ENCODE measurements at regions not wholly inside any gene's neighbourhood (a gene's known extent, or its start where the extent isn't known, plus 50 kb on each side); places are given as distances from the start of the nearest gene placed in this dataset.

DNA sequence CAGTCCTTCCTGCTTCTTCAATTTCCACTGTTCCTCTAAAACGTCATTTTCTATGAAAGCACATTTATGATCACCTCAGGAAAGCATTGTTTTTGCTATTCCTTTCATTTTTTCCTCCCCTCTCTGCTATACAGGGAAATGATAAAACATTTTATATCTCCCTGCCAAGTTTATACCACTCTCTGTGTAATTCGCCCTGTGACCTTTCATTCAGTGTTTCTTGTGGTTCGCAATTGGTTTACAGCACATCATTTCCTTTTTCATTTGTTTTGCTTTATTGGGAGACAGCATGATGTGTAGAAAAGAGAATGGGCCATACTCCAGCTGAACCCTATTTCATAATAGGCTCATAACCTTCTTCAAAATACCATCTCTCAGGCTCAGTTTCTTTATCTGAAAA, 99.9 kb upstream of the RAPGEF2 start:
- Histone ChIP-seq H3K27ac (peak overlapping the region in 1 of 21 experiments; percentile 12), H3K4me3 (no peak overlapping the region)

DNA sequence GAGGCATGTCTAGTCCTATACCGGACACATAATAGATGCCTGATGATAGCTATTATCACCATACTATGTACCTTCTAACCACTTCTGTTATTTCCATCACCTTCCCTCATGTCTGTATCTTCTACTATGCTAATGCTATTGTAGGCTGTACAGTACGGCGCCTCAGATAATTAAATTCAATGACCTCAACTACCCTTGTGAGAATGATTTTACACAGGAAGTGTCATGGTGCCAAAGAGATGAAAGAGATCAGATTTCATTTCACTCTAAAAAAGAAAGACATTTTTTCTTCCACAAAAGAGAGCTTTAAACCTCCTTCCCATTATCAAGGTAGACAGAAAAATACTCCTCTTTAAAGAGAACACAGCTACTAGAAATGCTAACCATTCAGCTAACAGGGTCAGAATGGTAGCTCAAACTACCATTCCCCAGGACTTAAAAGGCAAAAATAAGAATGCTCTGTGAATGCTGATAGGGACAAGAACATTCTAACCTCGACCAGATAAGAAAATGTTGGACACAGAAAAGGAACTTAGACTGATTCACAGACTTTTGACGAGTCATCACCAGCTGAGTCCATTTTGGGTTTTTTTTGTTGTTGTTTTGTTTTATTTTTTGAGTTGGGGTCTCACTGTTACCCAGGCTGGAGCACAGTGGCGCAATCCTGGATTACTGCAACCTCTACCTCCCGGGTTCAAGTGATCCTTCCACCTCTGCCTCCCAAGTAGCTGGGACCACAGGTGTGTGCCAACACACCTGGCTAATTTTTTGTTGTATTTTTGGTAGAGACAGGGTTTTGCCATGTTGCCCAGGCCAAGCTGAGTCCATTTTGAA, 99.2 kb upstream of the RAPGEF2 start:
- H3K4me3 ChIP-seq = no peak overlapping the region
- no peak overlapping the region for H3K27ac ChIP-seq

GRCh38 chr4:159006202-159006601, 96.7 kb upstream of the RAPGEF2 start:
- no peak overlapping the region for H3K27ac ChIP-seq
- H3K4me3 ChIP-seq = no peak overlapping the region

GRCh38 chr4:159008671-159009070, 94.2 kb upstream of the RAPGEF2 start:
- H3K27ac ChIP-seq = no peak overlapping the region
- H3K4me3 ChIP-seq = no peak overlapping the region

GRCh38 chr4:159009521-159009920, 93.4 kb upstream of the RAPGEF2 start:
- H3K4me3 ChIP-seq = no peak overlapping the region
- H3K27ac ChIP-seq = no peak overlapping the region

- H3K27ac ChIP-seq = peak overlapping the region in 2 of 21 experiments; percentile 5 to 31
Observed at GRCh38 chr4:159010100-159010499, 92.8 kb upstream of the RAPGEF2 start.

GRCh38 chr4:159010563-159011260, 92.2 kb upstream of the RAPGEF2 start:
- peak overlapping the region in 3 of 21 experiments; percentile 5 to 31 (median 13) for H3K27ac ChIP-seq
- no peak overlapping the region for H3K4me3 ChIP-seq

More at GRCh38 chr4:159010100-159010499, 92.8 kb upstream of the RAPGEF2 start:
- H3K4me3 ChIP-seq = no peak overlapping the region

DNA sequence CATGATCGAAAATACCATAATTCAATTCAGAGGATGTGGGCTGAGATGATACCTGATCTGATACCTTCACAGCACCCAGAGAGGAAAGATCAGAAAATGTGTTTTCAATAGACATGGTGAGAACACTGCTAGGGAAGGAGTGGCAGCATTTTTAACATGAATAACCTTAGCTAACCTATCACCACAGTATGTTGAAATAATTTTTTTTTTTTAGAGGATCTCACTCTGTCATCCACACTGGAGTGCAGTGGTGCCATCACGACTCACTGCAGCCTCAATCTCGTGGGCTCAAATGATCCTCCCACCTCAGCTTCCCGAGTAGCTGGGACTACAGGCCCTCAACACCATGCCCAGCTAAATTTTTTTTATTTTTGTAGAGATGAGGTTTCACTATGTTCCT, 90.5 kb upstream of the RAPGEF2 start:
- no peak overlapping the region for H3K27ac ChIP-seq
- no peak overlapping the region for H3K4me3 ChIP-seq

DNA sequence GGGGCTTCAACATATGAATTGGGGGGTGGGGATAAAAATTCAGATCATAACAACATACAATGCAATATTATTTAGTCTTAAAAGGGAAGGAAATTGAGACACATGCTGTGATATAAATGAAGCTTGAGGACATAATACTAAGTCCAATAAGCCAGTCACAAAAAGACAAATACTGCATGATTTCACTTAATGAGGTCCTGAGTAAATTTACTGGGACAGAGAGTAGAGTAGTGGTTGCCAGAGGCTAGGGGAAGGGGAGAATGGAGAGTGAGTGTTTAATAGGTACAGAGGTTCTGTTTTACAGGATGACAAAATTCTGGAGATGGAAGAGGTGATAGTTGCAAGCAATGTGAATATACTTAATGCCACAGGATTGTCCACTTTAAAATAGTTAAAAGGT, 89.2 kb upstream of the RAPGEF2 start:
- no peak overlapping the region for H3K27ac ChIP-seq

DNA sequence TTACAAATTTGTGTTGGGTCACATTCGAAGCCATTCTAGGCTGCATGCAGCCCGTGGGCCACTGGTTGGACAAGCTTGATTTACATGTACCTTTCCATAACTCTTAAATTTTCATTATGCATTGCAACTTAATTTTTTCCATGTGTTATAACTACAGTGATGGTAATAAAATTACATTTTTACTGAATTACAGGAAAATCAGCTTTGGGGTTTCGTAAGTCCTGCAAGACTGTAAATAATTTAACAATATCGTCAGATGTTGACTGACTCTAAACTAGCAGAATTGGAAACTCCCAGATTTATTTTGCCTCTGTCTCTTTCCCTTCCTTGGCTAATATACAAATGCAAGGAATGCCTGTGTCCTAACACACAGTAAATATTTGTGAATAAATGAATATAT, 88.0 kb upstream of the RAPGEF2 start:
- Histone ChIP-seq H3K27ac (no peak overlapping the region), H3K4me3 (no peak overlapping the region)

More for the DNA sequence above, 89.2 kb upstream of the RAPGEF2 start:
- H3K4me3 ChIP-seq = no peak overlapping the region

- no peak overlapping the region for H3K27ac ChIP-seq
Observed at GRCh38 chr4:159015841-159016240, 87.0 kb upstream of the RAPGEF2 start.

GRCh38 chr4:159016593-159017024, 86.3 kb upstream of the RAPGEF2 start:
- H3K4me3 ChIP-seq = no peak overlapping the region
- H3K27ac ChIP-seq = no peak overlapping the region

More at GRCh38 chr4:159015841-159016240, 87.0 kb upstream of the RAPGEF2 start:
- H3K4me3 ChIP-seq = no peak overlapping the region

DNA sequence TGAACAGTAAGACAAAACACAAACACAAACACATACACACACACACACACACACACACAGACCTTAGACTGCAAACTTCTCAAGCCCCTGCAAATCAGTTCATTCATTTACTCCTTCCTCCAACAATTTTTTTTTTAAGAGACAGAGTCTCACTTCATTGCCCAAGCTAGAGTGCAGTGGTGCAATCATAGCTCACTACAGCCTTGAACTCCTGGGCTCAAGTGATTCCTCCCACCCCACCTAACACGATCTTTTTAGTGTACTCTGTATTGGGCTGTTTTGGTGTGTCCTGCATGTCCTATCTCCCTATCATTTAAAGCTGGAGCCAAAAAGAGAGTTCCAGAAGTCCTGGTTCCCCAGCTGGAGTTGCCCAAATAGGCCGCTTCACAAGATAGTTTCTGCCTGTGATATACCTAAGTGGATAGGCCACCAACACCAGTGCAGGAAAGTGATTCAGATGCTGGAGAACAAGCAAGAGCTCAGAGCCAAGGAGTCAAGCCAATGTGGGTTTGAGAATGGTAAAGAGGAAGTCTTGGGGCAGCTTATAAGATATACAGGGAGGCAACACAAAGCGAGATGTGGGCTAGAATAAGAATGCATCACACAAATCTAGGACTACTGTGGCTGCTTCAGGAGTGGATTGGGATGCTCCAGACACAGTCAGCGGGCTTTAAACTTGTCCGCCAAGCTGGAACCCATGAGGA, 85.4 kb upstream of the RAPGEF2 start:
- no peak overlapping the region for H3K4me3 ChIP-seq
- no peak overlapping the region for H3K27ac ChIP-seq

DNA sequence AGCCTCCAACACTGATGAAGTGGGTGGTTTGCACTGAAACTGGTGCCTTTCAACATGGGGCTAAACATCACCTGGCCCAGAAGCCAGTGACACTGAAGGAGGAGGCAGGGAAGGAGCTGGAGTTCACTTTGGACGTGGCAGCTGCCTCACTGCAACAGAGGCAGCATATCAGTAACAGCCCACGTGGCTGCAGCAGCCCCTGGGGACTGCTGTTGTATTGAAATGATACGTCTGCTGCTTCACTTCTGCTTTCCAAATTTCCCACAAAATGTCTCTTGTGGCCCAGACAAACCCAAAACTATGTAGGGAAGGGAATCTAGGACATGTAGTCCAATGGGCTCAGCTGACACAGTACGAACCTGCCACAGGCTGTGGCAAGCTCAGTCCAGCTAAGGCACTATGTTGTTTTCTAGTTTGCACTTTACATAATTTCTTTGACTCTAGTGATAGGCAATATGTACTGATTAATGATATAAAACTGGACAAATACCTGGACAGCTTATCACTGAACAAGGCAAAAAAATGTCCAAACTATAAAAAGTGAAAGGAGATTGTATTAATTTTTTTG, 84.7 kb upstream of the RAPGEF2 start:
- H3K4me3 ChIP-seq = no peak overlapping the region
- no peak overlapping the region for H3K27ac ChIP-seq

DNA sequence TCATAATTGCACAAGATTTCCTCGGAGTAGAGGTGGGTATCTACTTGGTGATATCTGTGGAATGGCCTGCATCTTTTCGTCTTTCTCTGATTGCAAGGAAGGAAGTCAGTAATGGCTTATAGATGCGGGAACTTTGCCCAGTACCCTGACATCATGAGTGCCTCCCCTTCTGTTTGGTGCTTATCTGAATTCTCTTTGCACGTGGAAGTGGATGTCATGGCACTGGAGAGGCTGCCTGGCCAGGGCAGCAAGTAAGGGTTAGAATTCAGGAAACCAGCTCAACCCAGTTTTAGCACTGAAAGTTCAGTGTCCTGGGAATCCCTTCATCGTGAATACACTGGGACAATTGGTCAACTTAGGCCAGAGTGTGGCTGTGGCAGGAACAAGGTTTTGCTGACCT, 83.5 kb upstream of the RAPGEF2 start:
- no peak overlapping the region for H3K27ac ChIP-seq
- H3K4me3 ChIP-seq = no peak overlapping the region

DNA sequence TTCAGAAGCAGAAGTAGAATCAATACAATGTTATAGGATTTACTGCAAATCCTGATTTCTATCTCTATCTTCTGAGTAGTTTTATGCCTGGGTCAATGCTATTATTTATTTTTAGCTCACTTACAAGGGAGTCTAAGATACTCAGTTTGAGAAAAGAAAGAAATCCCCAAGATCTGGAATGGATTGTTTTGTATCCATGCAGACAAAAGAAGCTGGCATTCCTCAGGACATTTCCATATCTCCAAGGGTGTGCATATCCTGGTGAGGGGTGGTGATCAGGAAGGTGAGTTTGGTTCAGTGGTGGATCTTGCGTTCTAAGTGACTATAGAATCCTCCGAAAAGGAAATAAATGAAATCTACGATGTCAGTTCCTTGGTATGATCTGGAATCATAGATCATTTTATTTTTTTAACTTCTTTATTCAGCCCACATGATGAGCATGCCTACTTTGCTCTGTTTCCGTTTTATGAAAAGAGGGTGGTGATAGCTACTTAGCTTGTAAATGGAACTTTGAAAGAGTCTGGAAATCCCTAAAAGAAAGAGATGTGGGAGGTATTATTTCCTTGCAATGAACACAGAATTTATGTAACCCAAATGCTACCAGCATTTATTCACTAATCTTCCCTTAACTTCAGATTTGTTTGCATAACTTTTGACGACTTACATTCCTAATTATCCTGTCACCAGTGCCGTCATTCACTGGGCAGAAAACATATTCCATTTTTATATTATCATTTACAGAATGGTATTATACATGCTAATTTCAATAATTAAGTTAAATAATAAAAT, 81.1 kb upstream of the RAPGEF2 start:
- H3K4me3 ChIP-seq = no peak overlapping the region
- H3K27ac ChIP-seq = no peak overlapping the region

DNA sequence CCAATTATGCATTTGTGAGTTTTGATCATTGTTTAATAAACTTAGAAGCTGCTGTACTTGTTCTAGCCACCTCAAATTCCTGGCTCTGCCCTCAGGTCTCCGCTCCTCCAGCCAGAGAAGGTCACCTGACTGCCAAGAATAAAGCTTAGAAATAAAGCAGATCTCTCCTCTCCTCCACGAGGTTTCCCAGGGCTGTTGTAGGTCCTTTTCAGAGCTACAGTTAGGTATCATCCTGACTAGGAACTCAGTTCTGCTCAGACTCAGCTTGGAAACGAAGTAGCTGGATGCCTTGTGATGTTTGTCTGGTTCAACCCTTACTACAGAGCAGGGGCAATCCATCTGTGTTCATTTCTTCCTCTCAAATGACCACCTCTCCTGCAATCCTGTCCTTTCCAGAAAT, 79.1 kb upstream of the RAPGEF2 start:
- H3K27ac ChIP-seq = no peak overlapping the region
- no peak overlapping the region for H3K4me3 ChIP-seq

- Histone ChIP-seq H3K4me3 (no peak overlapping the region), H3K27ac (no peak overlapping the region)
Observed at GRCh38 chr4:159024266-159024665, 78.6 kb upstream of the RAPGEF2 start.

DNA sequence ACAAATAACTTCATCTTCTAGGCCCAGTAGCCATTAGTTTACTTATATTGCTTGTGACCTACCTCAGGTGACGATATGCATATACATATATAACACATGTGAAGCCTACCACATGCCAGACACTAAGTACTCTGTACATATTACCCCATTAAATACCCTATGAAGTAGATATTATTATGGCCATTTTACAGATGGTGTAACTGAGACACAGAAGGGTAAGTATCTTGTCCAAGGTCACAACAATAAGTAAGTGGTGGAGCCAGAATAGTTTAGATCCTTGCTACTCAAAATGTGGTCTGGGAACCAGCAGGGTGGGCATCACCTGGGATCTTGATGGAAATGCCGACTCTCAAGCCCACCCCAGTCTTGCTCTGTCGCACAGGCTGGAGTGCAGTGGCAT, 78.1 kb upstream of the RAPGEF2 start:
- Histone ChIP-seq H3K27ac (no peak overlapping the region), H3K4me3 (no peak overlapping the region)

Data from skin epidermis (tissue), 12 donors.